ENCODE measurements at regions not wholly inside any gene's neighbourhood (a gene's known extent, or its start where the extent isn't known, plus 50 kb on each side); places are given as distances from the start of the nearest gene placed in this dataset.

DNA sequence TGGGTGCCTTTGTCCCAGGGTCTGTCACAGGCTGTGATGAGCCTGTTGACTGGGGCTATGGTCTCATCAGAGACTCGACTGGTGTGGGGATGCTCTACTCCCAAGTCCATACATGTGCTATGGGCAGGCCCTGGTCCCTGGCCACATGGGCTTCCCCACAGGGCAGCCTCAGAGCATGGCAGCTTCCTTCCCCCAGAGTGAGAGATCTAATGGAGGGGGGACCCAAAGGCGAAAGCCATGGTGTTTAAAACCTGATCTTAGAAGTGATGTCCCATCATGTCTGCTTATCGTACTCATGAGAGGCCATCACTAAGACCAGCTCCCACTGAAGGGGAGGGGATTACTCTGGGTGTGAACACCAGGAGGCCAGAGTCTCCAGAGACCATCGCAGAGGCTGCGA, 279.0 kb upstream of the RTL1 start:
- TF ChIP-seq GATA2 (IDR thresholded peaks at IDR 0.05; ENCODE audit: low read depth, low read length) (no peak), GATA3 (IDR thresholded peaks at IDR 0.05; ENCODE audit: low read depth, low read length) (no peak)
